ENCODE measurements at regions not wholly inside any gene's neighbourhood (a gene's known extent, or its start where the extent isn't known, plus 50 kb on each side); places are given as distances from the start of the nearest gene placed in this dataset.

DNA sequence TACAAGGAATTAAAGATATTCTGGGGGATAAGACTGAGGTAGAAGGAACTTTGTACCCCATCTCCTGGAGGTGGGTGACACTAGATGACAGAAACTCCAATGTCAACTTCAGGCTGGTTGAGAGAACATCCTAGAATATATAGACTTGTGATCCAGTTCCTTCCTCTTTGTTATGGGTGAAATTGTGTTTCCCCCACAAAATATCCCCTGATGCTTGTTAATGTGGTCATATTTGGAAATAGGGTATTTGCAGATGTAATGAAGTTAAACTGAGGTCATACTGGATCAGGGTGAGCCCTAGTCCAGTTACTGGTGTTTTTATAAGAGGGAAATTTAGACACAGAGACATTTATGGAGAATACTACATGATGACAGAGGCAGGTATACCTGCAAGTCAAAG is 114.0 kb upstream of the NAMPT start:
- no peak for TF ChIP-seq CTCF (conservative IDR thresholded peaks at IDR 0.05)
- no peak overlapping the region for H3K27ac ChIP-seq

- no peak overlapping the region for H3K27ac ChIP-seq
- TF ChIP-seq CTCF (conservative IDR thresholded peaks at IDR 0.05), result no peak
Measured at GRCh38 chr7:106397994-106398393, 113.2 kb upstream of the NAMPT start.

DNA sequence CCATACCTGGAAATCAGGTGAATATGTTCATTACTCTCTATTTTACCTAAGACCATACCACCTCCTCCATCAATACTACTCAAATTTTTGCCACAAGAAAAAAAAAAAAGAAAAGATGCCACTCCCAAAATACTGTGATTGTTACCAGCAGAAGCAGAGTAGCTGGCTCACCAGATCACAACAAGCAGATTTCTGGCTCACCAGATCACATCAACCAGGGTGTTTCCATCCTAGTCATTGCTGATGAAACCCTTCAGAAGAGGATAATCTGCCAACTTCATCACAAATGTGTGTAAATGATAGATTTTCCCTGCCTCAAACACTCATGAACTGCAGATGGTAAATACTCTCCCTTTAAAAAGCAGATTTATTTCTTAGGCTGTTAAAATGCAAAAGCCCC is 109.7 kb upstream of the NAMPT start:
- TF ChIP-seq CTCF (conservative IDR thresholded peaks at IDR 0.05), result no peak
- H3K27ac ChIP-seq, result no peak overlapping the region

GRCh38 chr7:106393564-106394251 is 108.9 kb upstream of the NAMPT start:
- TF ChIP-seq CTCF (conservative IDR thresholded peaks at IDR 0.05), result no peak
- H3K27ac ChIP-seq, result no peak overlapping the region

GRCh38 chr7:106392590-106392989 is 107.8 kb upstream of the NAMPT start:
- no peak for TF ChIP-seq CTCF (conservative IDR thresholded peaks at IDR 0.05)
- H3K27ac ChIP-seq, result no peak overlapping the region

DNA sequence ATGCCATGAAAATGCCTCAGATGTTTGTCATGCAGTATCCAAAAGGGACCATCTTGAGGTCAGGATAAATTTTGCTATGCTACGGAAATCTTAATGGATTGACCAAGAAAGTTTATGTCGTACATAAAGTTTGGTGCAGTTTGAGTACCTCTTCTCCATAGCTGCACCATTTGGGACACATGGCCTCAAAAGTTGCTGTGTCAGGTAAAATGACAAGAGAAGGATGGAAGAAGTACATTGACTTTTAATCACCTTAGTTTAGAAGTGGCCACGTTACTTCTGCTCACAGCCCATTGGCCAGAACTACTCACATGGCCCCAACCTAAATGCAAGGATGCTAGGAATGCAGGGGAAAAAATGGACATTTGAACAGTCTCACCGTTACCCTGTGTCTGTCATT is 107.4 kb upstream of the NAMPT start:
- no peak overlapping the region for H3K27ac ChIP-seq
- no peak for TF ChIP-seq CTCF (conservative IDR thresholded peaks at IDR 0.05)

DNA sequence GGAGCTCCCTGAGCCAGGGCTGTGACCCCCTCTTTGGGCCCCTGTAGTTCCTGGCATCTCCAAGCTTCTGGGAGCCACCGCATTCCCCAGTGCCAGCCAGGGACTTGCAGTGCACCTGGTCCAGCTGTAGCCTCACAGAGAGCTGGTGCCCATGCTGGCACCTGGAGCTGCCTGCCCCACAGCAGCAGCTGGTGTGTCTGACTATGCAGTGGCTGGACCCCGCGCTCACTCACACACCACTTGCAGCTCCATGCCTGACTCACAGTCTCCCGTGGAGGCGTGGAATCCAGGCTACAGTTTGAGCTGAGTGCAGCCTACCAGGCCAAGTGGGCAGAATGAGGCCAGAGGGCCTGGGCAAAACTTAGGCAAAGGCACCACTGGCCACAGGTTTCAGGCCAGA is 102.2 kb upstream of the NAMPT start:
- no peak overlapping the region for H3K27ac ChIP-seq
- no peak for TF ChIP-seq CTCF (conservative IDR thresholded peaks at IDR 0.05)
